ENCODE measurements at regions not wholly inside any gene's neighbourhood (a gene's known extent, or its start where the extent isn't known, plus 50 kb on each side); places are given as distances from the start of the nearest gene placed in this dataset.

- H3K9ac ChIP-seq (replicated peaks; ENCODE audit: extremely low read depth, insufficient read depth, low read length) = no peak overlapping the region
- H3K9me1 ChIP-seq (replicated peaks; ENCODE audit: control insufficient read depth, extremely low read depth, insufficient read depth, low read length) = no peaks in the 10 kb centered on the region
- no peak overlapping the region for H3K4me2 ChIP-seq (ENCODE audit: insufficient read depth, low read length)
- intact Hi-C loops (cut with micrococcal nuclease) (no loop called here), dilution Hi-C loops (cut with MboI; ENCODE audit: extremely low pct_ligation_motif_present, low sequenced_read_pairs) (no loop called here)
- peaks cover 0 to 3% of the 10 kb centered on the region in 2 experiments for H3K27me3 ChIP-seq (ENCODE audit: control insufficient read depth in 2 of 2, insufficient read depth in 2 of 2, low read length in 2 of 2)
- H3K9me3 ChIP-seq (replicated peaks; ENCODE audit: control insufficient read depth, insufficient read depth, low read length) = no peaks in the 10 kb centered on the region
- DNase-seq (ENCODE audit: low read depth, low spot score) (no peak), FAIRE-seq (no peak)
- no peak overlapping the region for H3K4me3 ChIP-seq (replicated peaks in 1 of 3; ENCODE audit: insufficient read depth in 1 of 3, low read depth in 1 of 3, low read length in 3 of 3)
- H4K20me1 ChIP-seq (replicated peaks; ENCODE audit: control insufficient read depth, extremely low read depth, insufficient read depth, low read length) = no peaks in the 10 kb centered on the region
- H3K36me3 ChIP-seq (ENCODE audit: control insufficient read depth in 2 of 2, extremely low read depth in 1 of 2, insufficient read depth in 2 of 2, low read length in 2 of 2) = no peaks in the 10 kb centered on the region
- H3K79me2 ChIP-seq (ENCODE audit: control insufficient read depth, insufficient read depth, low read length) = no peaks in the 10 kb centered on the region
- no TSS peak for BruUV-seq (replicated peaks)
- no peaks in the 10 kb centered on the region for H3K4me1 ChIP-seq (ENCODE audit: control insufficient read depth, extremely low read depth, insufficient read depth, low read length)
- CTCF ChIA-PET = interaction anchor here (1.6 kb wide), 1 partner anchor 18 kb away, joined by 4 read pairs; no protein-coding TSS in a partner anchor
- no peak overlapping the region for H3K27ac ChIP-seq (ENCODE audit: insufficient read depth, low read depth, low read length)
- no peak for TF ChIP-seq EZH2 (IDR thresholded peaks at IDR 0.05; ENCODE audit: borderline replicate concordance, low read depth, low read length, severe bottlenecking)
- no peak for TF ChIP-seq POLR2AphosphoS5 (IDR thresholded peaks at IDR 0.05; ENCODE audit: insufficient read depth, low read depth, low read length)
- no peak for TF ChIP-seq GATA2 (IDR thresholded peaks at IDR 0.05; ENCODE audit: insufficient read depth, insufficient read length, low read depth, low read length)
- TF ChIP-seq MAX (IDR thresholded peaks at IDR 0.05; ENCODE audit: insufficient read depth, insufficient read length) = no peak
- TF ChIP-seq MYC (IDR thresholded peaks at IDR 0.05; ENCODE audit: low read depth, low read length) = no peak
- TF ChIP-seq POLR2A (IDR thresholded peaks at IDR 0.05; ENCODE audit: low read depth, low read length) = no peak
- TF ChIP-seq FOS (IDR thresholded peaks at IDR 0.05; ENCODE audit: borderline replicate concordance, insufficient read depth, low read length) = no peak
- TF ChIP-seq CTCF (IDR thresholded peaks at IDR 0.05; ENCODE audit: extremely low read depth in 1 of 2, insufficient read depth in 1 of 2, low read depth in 1 of 2, low read length in 2 of 2) = no peak
- no peak for TF ChIP-seq JUN (IDR thresholded peaks at IDR 0.05; ENCODE audit: borderline replicate concordance, insufficient read depth, insufficient read length, low read depth)
- POLR2A ChIA-PET = no interaction called here
- no peak overlapping the region for H2AFZ ChIP-seq (ENCODE audit: low read depth, low read length)
These were observed 99.1 kb downstream of the ZNF365 start for GRCh38 chr10:62473241-62473640.
